Progenitor cell of endocrine pancreas (in vitro differentiated cells): ENCODE measurements at regions not wholly inside any gene's neighbourhood (a gene's known extent, or its start where the extent isn't known, plus 50 kb on each side); places are given as distances from the start of the nearest gene placed in this dataset.

Experiments used
- DNase-seq: peaks from one replicate; pipeline ENCODE4 v3.0.0; 2021; ENCODE audit warnings: low spot score; ENCODE audit not compliant: unreplicated experiment
- H3K27ac Mint-ChIP-seq: 2 replicates; pipeline ENCODE4 v1.8.0; 2021; ENCODE audit warnings: mild to moderate bottlenecking, moderate library complexity, mixed read lengths
- H3K27me3 Mint-ChIP-seq: 2 replicates; pipeline ENCODE4 v1.8.0; 2021; ENCODE audit warnings: mixed read lengths
- H3K36me3 Mint-ChIP-seq: 2 replicates; pipeline ENCODE4 v1.8.0; 2022; ENCODE audit warnings: mixed read lengths; ENCODE audit not compliant: insufficient read depth
- H3K4me1 Mint-ChIP-seq: 2 replicates; pipeline ENCODE4 v1.8.0; 2021; ENCODE audit warnings: low read depth, mixed read lengths
- H3K4me3 Mint-ChIP-seq: 2 replicates; pipeline ENCODE4 v1.8.0; 2021; ENCODE audit warnings: low read depth, mild to moderate bottlenecking, moderate library complexity, mixed read lengths
- H3K9me3 Mint-ChIP-seq: 2 replicates; pipeline ENCODE4 v1.8.0; 2021; ENCODE audit warnings: low read depth, mixed read lengths
- CTCF ChIP-seq: fragments of 200-600 bp; sonication (generic); IDR thresholded peaks from one replicate; pipeline ENCODE4 v1.5.0; 2021; ENCODE audit warnings: antibody characterized with exemption, mild to moderate bottlenecking; ENCODE audit not compliant: unreplicated experiment

GRCh38 chr7:46672861-46673260 lies 751.8 kb upstream of the IGFBP3 start:
- Mint-ChIP-seq H3K4me3 (no peak overlapping the region), H3K27ac (no peak overlapping the region), H3K27me3 (no peaks in the 10 kb centered on the region)

GRCh38 chr7:46671108-46671769 lies 750.2 kb upstream of the IGFBP3 start:
- H3K4me3 Mint-ChIP-seq = no peak overlapping the region
- H3K27ac Mint-ChIP-seq = no peak overlapping the region
- no peak for TF ChIP-seq CTCF
- H3K27me3 Mint-ChIP-seq = no peaks in the 10 kb centered on the region
- no peak for DNase-seq
- H3K4me1 Mint-ChIP-seq = peaks cover 2% of the 10 kb centered on the region
- H3K9me3 Mint-ChIP-seq = peaks cover 11% of the 10 kb centered on the region
- H3K36me3 Mint-ChIP-seq = no peaks in the 10 kb centered on the region

More at GRCh38 chr7:46672861-46673260, 751.8 kb upstream of the IGFBP3 start:
- peaks cover 4% of the 10 kb centered on the region for H3K4me1 Mint-ChIP-seq
- H3K9me3 Mint-ChIP-seq = peaks cover 7% of the 10 kb centered on the region
- no peaks in the 10 kb centered on the region for H3K36me3 Mint-ChIP-seq
- no peak for DNase-seq
- no peak for TF ChIP-seq CTCF

- H3K4me1 Mint-ChIP-seq = peaks cover 2% of the 10 kb centered on the region
- TF ChIP-seq CTCF = no peak
- no peaks in the 10 kb centered on the region for H3K27me3 Mint-ChIP-seq
- H3K36me3 Mint-ChIP-seq = no peaks in the 10 kb centered on the region
- peaks cover 11% of the 10 kb centered on the region for H3K9me3 Mint-ChIP-seq
- DNase-seq = no peak
- H3K27ac Mint-ChIP-seq = no peak overlapping the region
- no peak overlapping the region for H3K4me3 Mint-ChIP-seq
Measured at GRCh38 chr7:46669028-46669427, 748.0 kb upstream of the IGFBP3 start.

- no peaks in the 10 kb centered on the region for H3K27me3 Mint-ChIP-seq
- H3K36me3 Mint-ChIP-seq = no peaks in the 10 kb centered on the region
- H3K4me3 Mint-ChIP-seq = no peak overlapping the region
- no peak for DNase-seq
- TF ChIP-seq CTCF = no peak
- peaks cover 11% of the 10 kb centered on the region for H3K9me3 Mint-ChIP-seq
- no peak overlapping the region for H3K27ac Mint-ChIP-seq
- H3K4me1 Mint-ChIP-seq = no peaks in the 10 kb centered on the region
Measured at GRCh38 chr7:46664453-46664852, 743.4 kb upstream of the IGFBP3 start.

- Mint-ChIP-seq H3K27me3 (no peaks in the 10 kb centered on the region), H3K4me1 (no peaks in the 10 kb centered on the region), H3K36me3 (no peaks in the 10 kb centered on the region), H3K4me3 (no peak overlapping the region), H3K27ac (no peak overlapping the region), H3K9me3 (peaks cover 15% of the 10 kb centered on the region)
- DNase-seq = no peak
- TF ChIP-seq CTCF = no peak
Measured at GRCh38 chr7:46663025-46663424, 742.0 kb upstream of the IGFBP3 start.
